WTC11 (cell line): ENCODE measurements at regions not wholly inside any gene's neighbourhood (a gene's known extent, or its start where the extent isn't known, plus 50 kb on each side); places are given as distances from the start of the nearest gene placed in this dataset.

Experiments used
- ATAC-seq: fragments of 200-7000 bp; cut with Tn5 transposase; 2 replicates; pipeline ENCODE4 v1.10.0; 2021; ENCODE audit warnings: mild to moderate bottlenecking, moderate library complexity
- CTCF ChIA-PET: fragments of 300-600 bp; sonication (Branson Sonifier 250); formaldehyde crosslinking; loops from one replicate; lab custom pipeline; 2021; ENCODE audit warnings: antibody characterized with exemption; lab: Charles Lee
- POLR2A ChIA-PET: fragments of 350-600 bp; sonication (Branson Sonifier 250); formaldehyde crosslinking; loops from one replicate; lab custom pipeline; 2021; ENCODE audit warnings: antibody characterized with exemption; lab: Charles Lee
- DNase-seq: peaks from one replicate; pipeline ENCODE4 v3.0.0; 2021; ENCODE audit warnings: low spot score
- H3K27ac Mint-ChIP-seq: 2 replicates; pipeline ENCODE4 v1.8.0; 2021; ENCODE audit warnings: mixed read lengths
- H3K27me3 Mint-ChIP-seq: 2 replicates; pipeline ENCODE4 v1.8.0; 2021; ENCODE audit warnings: low read depth, mild to moderate bottlenecking, moderate library complexity, mixed read lengths
- H3K36me3 Mint-ChIP-seq: 2 replicates; pipeline ENCODE4 v1.8.0; 2021; ENCODE audit warnings: mixed read lengths
- H3K4me1 Mint-ChIP-seq: 2 replicates; pipeline ENCODE4 v1.8.0; 2022; ENCODE audit warnings: mixed read lengths
- H3K4me3 Mint-ChIP-seq: 2 replicates; pipeline ENCODE4 v1.8.0; 2021; ENCODE audit warnings: mild to moderate bottlenecking, moderate library complexity, mixed read lengths
- H3K9me3 Mint-ChIP-seq: 2 replicates; pipeline ENCODE4 v1.8.0; 2021; ENCODE audit warnings: mixed read lengths
- ATF1 ChIP-seq: sonication (generic); formaldehyde crosslinking; IDR thresholded peaks from 2 replicates; pipeline ENCODE4 v1.8.1; 2023; ENCODE audit warnings: mild to moderate bottlenecking, moderate library complexity, missing genetic modification reagents
- CDX4 ChIP-seq: fragments of 250-450 bp; sonication (Bioruptor Pico); IDR thresholded peaks from 2 replicates; pipeline ENCODE4 v1.9.0; 2021; ENCODE audit warnings: moderate library complexity, mild to moderate bottlenecking, inconsistent platforms, borderline replicate concordance
- ERG ChIP-seq: fragments of 250-450 bp; sonication (Bioruptor Pico); IDR thresholded peaks from 2 replicates; pipeline ENCODE4 v1.8.0; 2021; ENCODE audit warnings: mild to moderate bottlenecking
- ESRRA ChIP-seq: sonication (generic); formaldehyde crosslinking; IDR thresholded peaks from 2 replicates; pipeline ENCODE4 v1.8.1; 2022; ENCODE audit warnings: mild to moderate bottlenecking, missing genetic modification reagents, borderline replicate concordance
- GRHL2 ChIP-seq: fragments of 250-450 bp; sonication (Bioruptor Pico); IDR thresholded peaks from 2 replicates; pipeline ENCODE4 v1.8.0; 2022; ENCODE audit warnings: mild to moderate bottlenecking, moderate library complexity; ENCODE audit not compliant: insufficient replicate concordance, severe bottlenecking
- MXD4 ChIP-seq: fragments of 250-450 bp; sonication (Bioruptor Pico); IDR thresholded peaks from 2 replicates; pipeline ENCODE4 v1.8.0; 2021; ENCODE audit warnings: mild to moderate bottlenecking, moderate library complexity, borderline replicate concordance
- NR1H2 ChIP-seq: sonication (generic); formaldehyde crosslinking; IDR thresholded peaks from 2 replicates; pipeline ENCODE4 v1.9.0; 2021; ENCODE audit warnings: mild to moderate bottlenecking, moderate library complexity, missing genetic modification reagents
- PRRX2 ChIP-seq: fragments of 250-450 bp; sonication (Bioruptor Pico); IDR thresholded peaks from 2 replicates; pipeline ENCODE4 v1.8.0; 2021; ENCODE audit warnings: mild to moderate bottlenecking
- RORB ChIP-seq: fragments of 250-450 bp; sonication (Bioruptor Pico); IDR thresholded peaks from 2 replicates; pipeline ENCODE4 v1.9.0; 2021; ENCODE audit warnings: mild to moderate bottlenecking
- TCF7 ChIP-seq: sonication (generic); formaldehyde crosslinking; IDR thresholded peaks from 2 replicates; pipeline ENCODE4 v1.8.0; 2022; ENCODE audit warnings: mild to moderate bottlenecking, low read depth, missing genetic modification reagents, moderate library complexity
- ZMAT4 ChIP-seq: fragments of 250-450 bp; sonication (Bioruptor Pico); IDR thresholded peaks from 2 replicates; pipeline ENCODE4 v1.9.0; 2021; ENCODE audit warnings: mild to moderate bottlenecking
- ZNF219 ChIP-seq: sonication (generic); formaldehyde crosslinking; IDR thresholded peaks from 2 replicates; pipeline ENCODE4 v1.8.0; 2023; ENCODE audit warnings: missing genetic modification reagents, mild to moderate bottlenecking, borderline replicate concordance
- ZNF317 ChIP-seq: sonication (generic); formaldehyde crosslinking; IDR thresholded peaks from 2 replicates; pipeline ENCODE4 v1.8.1; 2023; ENCODE audit warnings: low read depth, mild to moderate bottlenecking, moderate library complexity, missing genetic modification reagents, borderline replicate concordance
- ZNF512 ChIP-seq: sonication (generic); formaldehyde crosslinking; IDR thresholded peaks from 2 replicates; pipeline ENCODE4 v1.8.1; 2022; ENCODE audit warnings: missing genetic modification reagents, borderline replicate concordance
- TF ChIP-seq, protein P1 (sequence below): fragments of 250-450 bp; sonication (Bioruptor Pico); IDR thresholded peaks from 2 replicates; pipeline ENCODE4 v1.9.0; 2021; ENCODE audit warnings: mild to moderate bottlenecking, borderline replicate concordance
- TF ChIP-seq, protein P2 (sequence below): sonication (generic); formaldehyde crosslinking; IDR thresholded peaks from 2 replicates; pipeline ENCODE4 v1.8.1; 2022; ENCODE audit warnings: low read depth, missing genetic modification reagents, borderline replicate concordance
- TF ChIP-seq, protein P3 (sequence below): sonication (generic); formaldehyde crosslinking; IDR thresholded peaks from 2 replicates; pipeline ENCODE4 v1.8.0; 2022; ENCODE audit warnings: mild to moderate bottlenecking, missing genetic modification reagents
- TF ChIP-seq, protein P4 (sequence below): sonication (generic); formaldehyde crosslinking; IDR thresholded peaks from 2 replicates; pipeline ENCODE4 v1.8.1; 2023; ENCODE audit warnings: mild to moderate bottlenecking, missing genetic modification reagents

DNA sequence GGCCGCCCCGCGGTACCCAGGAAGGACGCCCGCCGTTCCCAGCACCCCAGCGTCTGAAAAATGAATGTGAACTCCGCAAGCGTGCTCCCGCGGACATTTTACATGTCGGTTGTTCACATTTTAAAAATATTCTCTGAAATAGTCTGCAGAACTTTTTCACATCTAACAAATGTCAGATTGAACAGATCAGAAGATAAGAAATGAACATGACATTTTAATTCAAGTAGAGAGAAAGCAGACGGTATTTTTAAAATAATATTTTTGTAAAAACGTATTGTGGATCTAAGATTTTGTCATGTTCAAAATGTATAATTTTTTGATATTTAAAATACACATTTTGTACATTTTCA is 101.8 kb upstream of the DIO3 start (continued):
- TF ChIP-seq, protein P1, sequence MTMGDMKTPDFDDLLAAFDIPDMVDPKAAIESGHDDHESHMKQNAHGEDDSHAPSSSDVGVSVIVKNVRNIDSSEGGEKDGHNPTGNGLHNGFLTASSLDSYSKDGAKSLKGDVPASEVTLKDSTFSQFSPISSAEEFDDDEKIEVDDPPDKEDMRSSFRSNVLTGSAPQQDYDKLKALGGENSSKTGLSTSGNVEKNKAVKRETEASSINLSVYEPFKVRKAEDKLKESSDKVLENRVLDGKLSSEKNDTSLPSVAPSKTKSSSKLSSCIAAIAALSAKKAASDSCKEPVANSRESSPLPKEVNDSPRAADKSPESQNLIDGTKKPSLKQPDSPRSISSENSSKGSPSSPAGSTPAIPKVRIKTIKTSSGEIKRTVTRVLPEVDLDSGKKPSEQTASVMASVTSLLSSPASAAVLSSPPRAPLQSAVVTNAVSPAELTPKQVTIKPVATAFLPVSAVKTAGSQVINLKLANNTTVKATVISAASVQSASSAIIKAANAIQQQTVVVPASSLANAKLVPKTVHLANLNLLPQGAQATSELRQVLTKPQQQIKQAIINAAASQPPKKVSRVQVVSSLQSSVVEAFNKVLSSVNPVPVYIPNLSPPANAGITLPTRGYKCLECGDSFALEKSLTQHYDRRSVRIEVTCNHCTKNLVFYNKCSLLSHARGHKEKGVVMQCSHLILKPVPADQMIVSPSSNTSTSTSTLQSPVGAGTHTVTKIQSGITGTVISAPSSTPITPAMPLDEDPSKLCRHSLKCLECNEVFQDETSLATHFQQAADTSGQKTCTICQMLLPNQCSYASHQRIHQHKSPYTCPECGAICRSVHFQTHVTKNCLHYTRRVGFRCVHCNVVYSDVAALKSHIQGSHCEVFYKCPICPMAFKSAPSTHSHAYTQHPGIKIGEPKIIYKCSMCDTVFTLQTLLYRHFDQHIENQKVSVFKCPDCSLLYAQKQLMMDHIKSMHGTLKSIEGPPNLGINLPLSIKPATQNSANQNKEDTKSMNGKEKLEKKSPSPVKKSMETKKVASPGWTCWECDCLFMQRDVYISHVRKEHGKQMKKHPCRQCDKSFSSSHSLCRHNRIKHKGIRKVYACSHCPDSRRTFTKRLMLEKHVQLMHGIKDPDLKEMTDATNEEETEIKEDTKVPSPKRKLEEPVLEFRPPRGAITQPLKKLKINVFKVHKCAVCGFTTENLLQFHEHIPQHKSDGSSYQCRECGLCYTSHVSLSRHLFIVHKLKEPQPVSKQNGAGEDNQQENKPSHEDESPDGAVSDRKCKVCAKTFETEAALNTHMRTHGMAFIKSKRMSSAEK (CRISPR knock-in tag), result no peak
- no peak for TF ChIP-seq PRRX2 (CRISPR knock-in tag)
- TF ChIP-seq, protein P2, sequence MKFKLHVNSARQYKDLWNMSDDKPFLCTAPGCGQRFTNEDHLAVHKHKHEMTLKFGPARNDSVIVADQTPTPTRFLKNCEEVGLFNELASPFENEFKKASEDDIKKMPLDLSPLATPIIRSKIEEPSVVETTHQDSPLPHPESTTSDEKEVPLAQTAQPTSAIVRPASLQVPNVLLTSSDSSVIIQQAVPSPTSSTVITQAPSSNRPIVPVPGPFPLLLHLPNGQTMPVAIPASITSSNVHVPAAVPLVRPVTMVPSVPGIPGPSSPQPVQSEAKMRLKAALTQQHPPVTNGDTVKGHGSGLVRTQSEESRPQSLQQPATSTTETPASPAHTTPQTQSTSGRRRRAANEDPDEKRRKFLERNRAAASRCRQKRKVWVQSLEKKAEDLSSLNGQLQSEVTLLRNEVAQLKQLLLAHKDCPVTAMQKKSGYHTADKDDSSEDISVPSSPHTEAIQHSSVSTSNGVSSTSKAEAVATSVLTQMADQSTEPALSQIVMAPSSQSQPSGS (CRISPR knock-in tag), result no peak
- TF ChIP-seq ATF1 (CRISPR knock-in tag), result no peak
- TF ChIP-seq TCF7 (CRISPR knock-in tag), result no peak
- TF ChIP-seq, protein P3, sequence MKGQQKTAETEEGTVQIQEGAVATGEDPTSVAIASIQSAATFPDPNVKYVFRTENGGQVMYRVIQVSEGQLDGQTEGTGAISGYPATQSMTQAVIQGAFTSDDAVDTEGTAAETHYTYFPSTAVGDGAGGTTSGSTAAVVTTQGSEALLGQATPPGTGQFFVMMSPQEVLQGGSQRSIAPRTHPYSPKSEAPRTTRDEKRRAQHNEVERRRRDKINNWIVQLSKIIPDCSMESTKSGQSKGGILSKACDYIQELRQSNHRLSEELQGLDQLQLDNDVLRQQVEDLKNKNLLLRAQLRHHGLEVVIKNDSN (CRISPR knock-in tag), result no peak
- TF ChIP-seq, all 79 proteins: peak for 0

- H3K4me1 Mint-ChIP-seq, result peaks cover 18% of the 10 kb centered on the region
- no peaks in the 10 kb centered on the region for H3K9me3 Mint-ChIP-seq
- peaks cover 52% of the 10 kb centered on the region for H3K27me3 Mint-ChIP-seq
- POLR2A ChIA-PET, result no interaction called here
- no peaks in the 10 kb centered on the region for H3K36me3 Mint-ChIP-seq
- CTCF ChIA-PET, result no interaction called here
- TF ChIP-seq RORB (CRISPR knock-in tag) (no peak), ZMAT4 (CRISPR knock-in tag) (no peak), ZNF219 (CRISPR knock-in tag) (no peak), MXD4 (CRISPR knock-in tag) (no peak), PRRX2 (CRISPR knock-in tag) (no peak), ERG (CRISPR knock-in tag) (no peak), ESRRA (CRISPR knock-in tag) (no peak)
- ATAC-seq, result no peak
- H3K27ac Mint-ChIP-seq, result no peak overlapping the region
- no peak for DNase-seq
- H3K4me3 Mint-ChIP-seq, result peak overlapping the region; percentile 16; the same call in 1 of the 2 replicates
Measured at GRCh38 chr14:101460521-101460920, 100.8 kb upstream of the DIO3 start.

DNA sequence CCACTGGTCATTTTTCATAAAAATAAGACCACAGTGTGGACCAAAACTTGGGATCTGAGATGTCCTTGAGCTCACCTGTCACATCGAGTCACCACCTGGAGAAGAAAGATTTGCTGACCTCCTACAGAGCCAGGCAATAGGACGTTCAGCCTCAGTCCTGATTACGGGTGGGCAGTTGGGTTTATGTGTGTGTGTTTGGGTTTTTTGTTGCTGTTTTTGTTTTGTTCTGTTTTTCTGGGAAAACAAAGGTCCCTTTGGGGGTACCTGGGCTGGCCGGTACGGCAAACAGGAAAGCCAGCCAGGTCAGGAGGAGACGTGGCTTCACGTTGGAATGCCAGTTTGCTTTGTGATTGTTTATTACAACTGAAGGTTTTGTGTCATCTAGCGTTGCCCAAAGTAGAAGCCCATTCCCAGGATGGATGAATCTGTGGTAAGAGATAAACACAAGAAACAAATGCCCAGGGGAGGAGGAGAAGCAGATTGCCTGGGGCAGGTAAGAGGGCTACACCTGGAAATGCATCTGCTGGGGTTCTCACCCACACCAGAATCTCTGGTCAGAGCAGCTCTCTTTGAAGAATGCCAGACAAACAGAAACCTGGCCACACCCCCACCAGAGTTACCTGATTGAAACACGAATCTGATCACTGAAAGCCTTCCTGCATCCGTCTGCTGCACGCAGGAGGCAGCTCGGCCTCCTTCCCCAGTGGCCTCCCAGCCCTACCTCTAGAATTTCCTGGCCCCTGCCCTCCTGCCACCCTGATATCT is 100.1 kb upstream of the DIO3 start:
- DNase-seq (no peak), ATAC-seq (no peak)
- no peaks in the 10 kb centered on the region for H3K36me3 Mint-ChIP-seq
- H3K4me1 Mint-ChIP-seq, result peaks cover 12% of the 10 kb centered on the region
- POLR2A ChIA-PET, result no interaction called here
- no peak overlapping the region for H3K4me3 Mint-ChIP-seq
- CTCF ChIA-PET, result no interaction called here
- H3K27me3 Mint-ChIP-seq, result peaks cover 45% of the 10 kb centered on the region
- H3K9me3 Mint-ChIP-seq, result no peaks in the 10 kb centered on the region
- no peak overlapping the region for H3K27ac Mint-ChIP-seq
- TF ChIP-seq CDX4 (CRISPR knock-in tag), result no peak
- no peak for TF ChIP-seq NR1H2 (CRISPR knock-in tag)
- TF ChIP-seq ZNF512 (CRISPR knock-in tag), result no peak
- no peak for TF ChIP-seq GRHL2 (CRISPR knock-in tag)
- TF ChIP-seq, protein P4, sequence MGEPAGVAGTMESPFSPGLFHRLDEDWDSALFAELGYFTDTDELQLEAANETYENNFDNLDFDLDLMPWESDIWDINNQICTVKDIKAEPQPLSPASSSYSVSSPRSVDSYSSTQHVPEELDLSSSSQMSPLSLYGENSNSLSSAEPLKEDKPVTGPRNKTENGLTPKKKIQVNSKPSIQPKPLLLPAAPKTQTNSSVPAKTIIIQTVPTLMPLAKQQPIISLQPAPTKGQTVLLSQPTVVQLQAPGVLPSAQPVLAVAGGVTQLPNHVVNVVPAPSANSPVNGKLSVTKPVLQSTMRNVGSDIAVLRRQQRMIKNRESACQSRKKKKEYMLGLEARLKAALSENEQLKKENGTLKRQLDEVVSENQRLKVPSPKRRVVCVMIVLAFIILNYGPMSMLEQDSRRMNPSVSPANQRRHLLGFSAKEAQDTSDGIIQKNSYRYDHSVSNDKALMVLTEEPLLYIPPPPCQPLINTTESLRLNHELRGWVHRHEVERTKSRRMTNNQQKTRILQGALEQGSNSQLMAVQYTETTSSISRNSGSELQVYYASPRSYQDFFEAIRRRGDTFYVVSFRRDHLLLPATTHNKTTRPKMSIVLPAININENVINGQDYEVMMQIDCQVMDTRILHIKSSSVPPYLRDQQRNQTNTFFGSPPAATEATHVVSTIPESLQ (CRISPR knock-in tag), result no peak
- no peak for TF ChIP-seq ZNF317 (CRISPR knock-in tag)
